B cell (primary cell): ENCODE measurements at regions not wholly inside any gene's neighbourhood (a gene's known extent, or its start where the extent isn't known, plus 50 kb on each side); places are given as distances from the start of the nearest gene placed in this dataset.

Experiments
- CTCF ChIP-seq: fragments of 200-600 bp; IDR thresholded peaks from one replicate; pipeline ENCODE4 v1.8.0; 2022; ENCODE audit warnings: antibody characterized with exemption, mild to moderate bottlenecking
- EZH2 ChIP-seq: IDR thresholded peaks from 2 replicates; pipeline ENCODE4 v1.6.1; 2012; ENCODE audit warnings: borderline replicate concordance, low read depth, mild to moderate bottlenecking, moderate library complexity, low read length; ENCODE audit not compliant: insufficient read depth, poor library complexity, severe bottlenecking

- no peak for TF ChIP-seq CTCF
- no peak for TF ChIP-seq EZH2
Measured at GRCh38 chr1:88200545-88200944, 483.5 kb upstream of the PKN2 start.
